Urothelium cell line (cell line): ENCODE measurements at regions not wholly inside any gene's neighbourhood (a gene's known extent, or its start where the extent isn't known, plus 50 kb on each side); places are given as distances from the start of the nearest gene placed in this dataset.
"Not testable (repeated sequence)": the region's sequence is repeated elsewhere in the genome, so short reads cannot be mapped to it uniquely, and the experiment has no call there.

Source experiments
- DNase-seq: peaks from one replicate; pipeline ENCODE4 v3.0.0; 2011; ENCODE audit warnings: low spot score, mixed read lengths
- FAIRE-seq: peaks from 2 replicates; lab custom pipeline; 2011; peaks lifted over from hg19 to GRCh38; lab: Jason Lieb, UNC

DNA sequence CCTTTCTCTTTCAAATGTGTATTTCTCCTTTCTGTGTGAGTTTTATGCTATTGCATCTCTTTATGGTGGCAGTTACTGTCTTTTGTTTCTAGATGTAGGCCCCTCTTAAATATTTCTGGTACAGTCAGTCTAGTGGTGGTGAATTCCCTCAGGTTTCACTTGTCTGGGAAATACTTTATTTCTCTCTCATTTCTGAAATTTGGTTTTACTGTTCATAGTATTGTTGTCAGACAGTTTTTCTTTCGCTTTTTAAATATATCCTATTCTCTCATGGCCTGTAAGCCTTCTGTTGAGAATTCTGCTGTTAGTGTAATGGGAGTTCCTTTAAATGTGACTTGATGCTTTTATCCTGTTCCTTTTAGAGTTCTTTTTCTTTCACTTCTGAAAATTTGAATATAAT lies 874.0 kb downstream of the PLOD2 start:
- no peak for DNase-seq
- FAIRE-seq = no peak

DNA sequence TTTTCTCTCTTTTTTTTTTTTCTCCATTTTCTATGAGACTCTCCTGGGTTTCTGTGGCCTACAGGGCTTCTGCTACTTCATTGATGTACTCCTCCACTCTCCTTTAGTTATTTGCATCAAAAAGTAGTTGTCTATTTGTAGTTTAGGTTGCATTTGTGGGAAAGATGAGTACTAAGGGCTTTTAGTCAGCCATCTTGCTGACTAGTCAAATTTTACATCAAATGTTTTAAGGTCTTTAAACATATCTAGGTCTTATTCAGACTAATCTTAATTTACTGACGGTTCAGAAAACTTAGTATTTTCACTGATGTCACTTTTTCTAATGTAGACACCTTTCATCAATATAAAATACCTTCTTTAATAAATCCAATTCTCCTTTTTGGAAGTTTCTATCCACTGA lies 871.0 kb downstream of the PLOD2 start:
- no peak for FAIRE-seq
- no peak for DNase-seq

DNA sequence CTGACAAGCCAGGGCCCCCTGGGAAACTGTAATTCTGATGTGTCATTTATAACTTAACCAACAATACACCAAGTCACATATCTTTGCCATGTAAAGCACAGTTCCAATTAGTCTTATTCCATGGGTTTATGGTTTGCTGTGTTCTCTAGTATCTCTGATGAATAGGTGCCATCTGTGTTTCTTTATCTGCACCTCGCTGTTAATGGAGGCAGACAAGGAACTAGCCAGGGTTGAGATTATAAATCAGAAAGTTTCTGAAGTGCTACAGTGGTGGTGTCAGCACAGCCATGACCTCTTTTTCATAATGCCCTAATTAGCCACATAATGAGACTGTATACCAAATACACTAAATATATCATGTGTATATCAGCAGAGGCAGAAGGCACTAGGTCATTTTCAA lies 866.4 kb downstream of the PLOD2 start:
- FAIRE-seq (no peak), DNase-seq (no peak)

- FAIRE-seq (no peak), DNase-seq (no peak)
Observed at GRCh38 chr3:145307272-145307671, 853.7 kb downstream of the PLOD2 start.

GRCh38 chr3:145313751-145314150 lies 847.2 kb downstream of the PLOD2 start:
- no peak for DNase-seq
- no peak for FAIRE-seq

- not testable (repeated sequence) for DNase-seq, FAIRE-seq
Observed at GRCh38 chr3:145316253-145316652, 844.7 kb downstream of the PLOD2 start.

DNA sequence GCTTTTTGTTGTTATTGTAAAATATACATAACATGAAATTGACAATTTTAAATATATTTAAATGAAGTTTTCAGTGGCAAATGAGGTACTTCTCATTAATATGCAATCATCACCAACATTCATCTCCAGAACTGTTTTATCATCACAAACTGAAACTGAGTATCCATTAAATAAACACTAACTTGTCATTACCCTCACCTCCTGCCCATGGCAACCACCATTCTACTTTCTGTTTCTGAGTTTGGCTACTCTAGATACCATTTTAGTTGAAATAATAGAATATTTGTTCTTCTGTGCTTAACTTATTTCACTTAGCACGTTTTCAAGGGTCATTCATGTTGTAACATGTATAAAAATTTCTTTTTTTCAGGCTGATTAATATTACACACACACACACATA lies 834.3 kb downstream of the PLOD2 start:
- FAIRE-seq (no peak), DNase-seq (no peak)

DNA sequence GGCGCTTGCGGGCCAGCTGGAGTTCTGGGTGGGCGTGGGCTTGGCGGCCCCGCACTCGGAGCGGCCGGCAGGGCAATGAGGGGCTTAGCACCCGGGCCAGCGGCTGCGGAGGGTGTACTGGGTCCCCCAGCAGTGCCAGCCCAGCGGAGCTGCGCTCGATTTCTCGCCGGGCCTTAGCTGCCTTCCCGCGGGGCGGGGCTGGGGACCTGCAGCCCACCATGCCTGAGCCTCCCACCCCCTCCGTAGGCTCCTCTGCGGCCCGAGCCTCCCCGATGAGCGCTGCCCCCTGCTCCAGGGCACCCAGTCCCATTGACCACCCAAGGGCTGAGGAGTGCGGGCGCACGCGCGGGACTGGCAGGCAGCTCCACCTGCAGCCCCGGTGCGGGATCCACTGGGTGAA lies 827.6 kb downstream of the PLOD2 start:
- not testable (repeated sequence) for DNase-seq, FAIRE-seq

GRCh38 chr3:145333931-145334330 lies 827.1 kb downstream of the PLOD2 start:
- FAIRE-seq (no peak), DNase-seq (no peak)

DNA sequence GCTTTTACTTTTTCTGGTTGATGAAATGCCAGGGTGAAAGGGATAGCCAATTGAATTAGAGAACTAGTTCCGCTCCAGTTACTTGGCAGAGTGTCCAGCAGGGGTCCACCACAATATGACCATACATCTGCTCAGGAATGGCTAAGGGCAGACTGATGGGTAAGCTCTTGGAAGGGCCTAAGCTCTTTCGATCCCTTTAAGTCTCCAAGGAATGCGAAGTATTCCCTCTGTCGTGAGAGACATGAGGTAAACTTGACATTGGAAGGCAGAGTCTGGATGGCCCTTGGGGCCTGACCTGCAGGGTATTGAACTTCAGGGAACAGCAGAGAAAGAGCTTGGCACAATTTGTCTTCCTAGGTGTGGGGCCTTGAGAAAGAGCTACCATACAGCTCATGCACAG lies 805.8 kb downstream of the PLOD2 start:
- FAIRE-seq (no peak), DNase-seq (no peak)

- no peak for FAIRE-seq
- DNase-seq = no peak
Observed at GRCh38 chr3:145357453-145357852, 803.5 kb downstream of the PLOD2 start.

- no peak for FAIRE-seq
- DNase-seq = no peak
Observed at GRCh38 chr3:145359040-145359439, 801.9 kb downstream of the PLOD2 start.

- no peak for FAIRE-seq
- no peak for DNase-seq
Observed at GRCh38 chr3:145368748-145369147, 792.2 kb downstream of the PLOD2 start.

GRCh38 chr3:145370870-145371269 lies 790.1 kb downstream of the PLOD2 start:
- DNase-seq = no peak
- FAIRE-seq = no peak

- no peak for FAIRE-seq
- no peak for DNase-seq
Observed at GRCh38 chr3:145377301-145377700, 783.7 kb downstream of the PLOD2 start.

DNA sequence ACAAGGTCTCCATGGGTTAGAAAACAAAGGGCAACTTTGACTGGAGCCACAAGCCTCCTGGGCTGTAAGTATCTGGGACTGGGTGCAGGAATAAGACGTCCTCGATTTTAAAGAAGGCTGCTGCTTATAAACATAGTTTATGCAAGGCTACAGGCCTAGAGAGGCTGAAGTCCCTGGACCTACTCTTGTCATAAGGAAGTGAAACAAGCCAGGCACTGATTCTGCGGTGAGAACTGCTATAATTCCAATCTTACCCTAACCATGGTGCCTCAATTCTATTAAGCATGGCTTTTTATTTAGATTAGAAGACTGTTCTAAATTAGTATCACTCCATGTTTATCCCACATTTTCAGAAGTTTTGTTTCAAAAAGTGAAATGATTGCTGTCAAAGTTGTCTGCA lies 777.6 kb downstream of the PLOD2 start:
- DNase-seq (no peak), FAIRE-seq (no peak)

DNA sequence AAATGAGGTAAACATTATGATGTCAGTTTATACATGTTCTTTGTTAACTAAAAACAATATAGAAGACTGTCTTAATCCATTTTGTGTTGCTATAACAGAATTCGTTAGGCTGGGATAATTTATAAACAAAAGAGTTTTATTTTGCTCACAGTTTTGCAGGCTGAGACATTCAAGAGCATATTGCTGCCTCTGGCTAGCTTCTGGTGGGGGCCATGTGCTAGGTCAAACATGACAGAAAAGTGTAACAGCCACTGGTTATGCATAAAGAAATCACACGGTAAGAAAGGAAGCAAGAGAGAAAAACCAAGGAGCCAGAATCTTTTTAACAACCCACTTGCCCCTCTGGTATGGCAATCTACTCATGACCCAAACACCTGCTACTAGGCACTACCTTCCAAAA lies 776.7 kb downstream of the PLOD2 start:
- no peak for DNase-seq
- FAIRE-seq = no peak

DNA sequence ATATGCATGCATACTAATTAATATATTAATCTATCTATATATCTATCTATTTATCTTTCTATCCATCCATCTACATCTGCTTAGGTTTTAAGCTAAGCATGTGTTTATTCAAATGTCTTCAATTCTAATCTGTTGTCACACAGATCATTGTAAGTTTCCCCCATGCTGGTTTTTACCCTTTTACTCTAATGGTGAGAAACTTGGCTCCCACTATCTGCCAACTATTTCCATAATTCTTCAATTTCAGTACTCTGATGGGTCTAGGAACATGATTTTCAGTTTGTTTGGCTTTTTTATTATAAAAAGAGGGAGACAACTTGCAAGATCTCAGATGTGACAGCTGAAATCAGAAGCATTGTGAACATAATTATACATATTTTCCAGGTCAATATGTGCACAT lies 773.8 kb downstream of the PLOD2 start:
- no peak for FAIRE-seq
- no peak for DNase-seq

- FAIRE-seq = no peak
Observed at GRCh38 chr3:145395421-145395820, 765.6 kb downstream of the PLOD2 start.

GRCh38 chr3:145411605-145412004 lies 749.4 kb downstream of the PLOD2 start:
- DNase-seq (no peak), FAIRE-seq (no peak)

More at GRCh38 chr3:145395421-145395820, 765.6 kb downstream of the PLOD2 start:
- no peak for DNase-seq

GRCh38 chr3:145417678-145418077 lies 743.3 kb downstream of the PLOD2 start:
- DNase-seq (no peak), FAIRE-seq (no peak)

GRCh38 chr3:145422556-145422955 lies 738.4 kb downstream of the PLOD2 start:
- DNase-seq (no peak), FAIRE-seq (no peak)

DNA sequence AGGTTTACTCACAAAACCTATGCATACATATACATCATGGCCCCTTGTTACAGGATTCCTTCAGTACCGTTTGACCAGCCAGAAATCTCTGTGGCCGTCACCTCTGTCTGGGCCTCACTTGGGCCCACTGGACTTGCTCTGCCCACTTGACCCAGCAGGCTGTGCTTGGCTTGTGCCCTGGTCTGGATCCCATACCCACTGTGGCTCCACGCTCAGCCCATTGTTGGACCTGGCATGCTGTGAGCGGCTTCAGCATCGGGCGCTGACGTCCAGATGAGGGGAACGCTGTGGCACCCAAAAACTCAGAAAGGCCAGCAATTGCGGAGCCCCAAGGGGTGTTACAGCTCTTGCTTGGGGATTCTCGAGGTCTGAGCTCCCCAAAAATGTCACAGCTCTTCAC lies 733.6 kb downstream of the PLOD2 start:
- DNase-seq (no peak), FAIRE-seq (no peak)

DNA sequence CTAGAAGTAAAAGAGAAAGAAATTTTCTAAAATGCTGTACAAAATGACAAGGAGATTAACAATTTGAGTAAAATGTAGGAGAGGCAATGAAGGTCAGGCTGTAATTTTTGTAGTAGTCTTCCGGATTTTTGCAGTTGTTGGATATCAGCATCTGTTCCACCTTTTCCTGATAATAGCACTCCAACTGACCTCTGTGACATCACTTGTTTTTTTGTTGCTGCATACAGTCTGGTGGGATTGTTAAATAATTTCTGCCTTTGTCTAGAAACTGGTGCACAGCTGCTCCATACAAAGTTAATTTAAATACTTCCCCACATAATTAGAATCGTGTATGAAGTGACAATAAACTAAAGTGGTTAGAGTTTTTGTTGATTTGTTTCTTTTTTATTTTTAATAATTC lies 731.4 kb downstream of the PLOD2 start:
- FAIRE-seq = no peak
- no peak for DNase-seq
